ENCODE measurements at regions not wholly inside any gene's neighbourhood (a gene's known extent, or its start where the extent isn't known, plus 50 kb on each side); places are given as distances from the start of the nearest gene placed in this dataset.
"Not testable (repeated sequence)": the region's sequence is repeated elsewhere in the genome, so short reads cannot be mapped to it uniquely, and the experiment has no call there.

- DNase-seq = no peak
These were observed 549.4 kb upstream of the SALL3 start for GRCh38 chr18:78430131-78430758.

DNA sequence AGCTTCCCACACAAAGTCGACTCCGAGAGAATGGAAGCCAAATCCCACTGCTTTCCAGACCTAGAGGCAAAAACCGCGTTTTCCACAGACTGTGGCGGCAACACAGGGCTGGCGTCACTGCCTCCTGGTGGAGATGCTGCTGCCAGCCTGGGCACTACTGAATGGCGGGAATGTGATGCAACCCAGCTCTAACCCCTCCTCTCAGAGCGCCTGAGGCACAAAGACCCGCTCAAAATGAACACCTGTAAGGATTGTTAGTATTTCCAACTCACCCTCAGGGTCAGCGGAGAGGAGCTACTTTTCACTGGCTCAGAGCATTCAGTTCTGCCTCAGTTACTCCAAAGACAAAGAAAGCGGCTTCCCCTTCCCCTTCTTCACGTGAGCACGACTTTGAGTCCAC lies 548.0 kb upstream of the SALL3 start:
- no peak for DNase-seq

- no peak for DNase-seq
These were observed 546.1 kb upstream of the SALL3 start for GRCh38 chr18:78433562-78433961.

GRCh38 chr18:78436110-78436509 lies 543.5 kb upstream of the SALL3 start:
- DNase-seq = no peak

DNA sequence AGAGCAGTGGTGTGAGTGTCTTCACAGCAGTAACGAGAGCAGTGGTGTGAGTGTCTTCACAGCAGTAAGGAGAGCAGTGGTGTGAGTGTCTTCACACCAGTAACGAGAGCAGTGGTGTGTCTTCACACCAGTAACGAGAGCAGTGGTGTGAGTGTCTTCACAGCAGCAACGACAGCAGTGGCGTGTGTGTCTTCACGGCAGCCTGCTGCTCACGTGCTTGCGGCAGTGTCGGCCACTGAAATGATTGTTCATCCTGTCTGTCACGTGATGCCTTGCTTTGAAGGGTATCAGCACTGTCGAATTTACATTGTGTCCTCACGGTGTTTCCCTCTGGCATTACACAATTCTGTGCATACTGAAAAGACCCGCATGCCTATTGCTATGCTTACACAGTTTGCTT lies 541.4 kb upstream of the SALL3 start:
- DNase-seq = not testable (repeated sequence)

- no peak for DNase-seq
These were observed 533.7 kb upstream of the SALL3 start for GRCh38 chr18:78445880-78446279.

DNA sequence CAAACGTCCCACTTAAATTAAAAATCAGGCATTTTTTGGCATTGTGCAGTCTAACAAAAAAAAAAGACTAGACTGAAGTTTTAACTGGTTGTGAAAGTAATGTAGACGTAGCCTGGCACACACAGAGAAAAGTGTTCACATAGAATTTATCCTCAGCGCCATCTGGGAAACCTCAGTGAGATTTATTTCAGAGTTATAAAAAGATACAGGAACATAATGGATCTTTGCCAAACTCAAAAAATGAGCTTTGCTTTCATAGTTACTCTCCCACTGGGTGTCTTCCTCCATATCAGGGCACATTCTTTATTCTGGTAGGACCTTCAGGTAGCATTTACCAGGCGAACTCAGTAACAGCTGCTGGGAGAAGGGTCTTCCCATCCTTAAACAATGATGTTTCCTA lies 532.4 kb upstream of the SALL3 start:
- no peak for DNase-seq

DNA sequence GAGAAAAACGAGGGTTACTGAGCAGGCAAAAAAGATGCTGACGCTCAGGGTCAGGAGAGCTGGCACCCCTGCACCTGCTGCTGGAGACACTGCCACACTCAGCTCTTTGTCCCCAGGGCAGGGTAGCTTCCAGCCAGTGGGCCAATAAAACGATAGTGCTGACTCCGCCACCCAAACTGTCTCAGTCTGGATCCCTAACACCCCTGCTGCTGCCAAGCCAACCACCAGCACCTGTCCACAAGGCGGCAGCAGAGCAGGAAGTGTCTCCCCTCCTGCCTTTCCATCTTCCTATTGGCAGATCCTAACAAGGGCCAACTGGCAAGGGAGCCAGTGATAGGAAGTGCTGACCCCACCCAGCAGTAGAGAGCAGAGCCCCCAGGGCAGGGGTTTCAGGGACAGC lies 531.5 kb upstream of the SALL3 start:
- no peak for DNase-seq

- no peak for DNase-seq
These were observed 531.0 kb upstream of the SALL3 start for GRCh38 chr18:78448591-78448990.

- no peak for DNase-seq
These were observed 525.4 kb upstream of the SALL3 start for GRCh38 chr18:78454221-78454620.

GRCh38 chr18:78455386-78455785 lies 524.2 kb upstream of the SALL3 start:
- DNase-seq = no peak

- DNase-seq = no peak
These were observed 522.6 kb upstream of the SALL3 start for GRCh38 chr18:78457011-78457410.

DNA sequence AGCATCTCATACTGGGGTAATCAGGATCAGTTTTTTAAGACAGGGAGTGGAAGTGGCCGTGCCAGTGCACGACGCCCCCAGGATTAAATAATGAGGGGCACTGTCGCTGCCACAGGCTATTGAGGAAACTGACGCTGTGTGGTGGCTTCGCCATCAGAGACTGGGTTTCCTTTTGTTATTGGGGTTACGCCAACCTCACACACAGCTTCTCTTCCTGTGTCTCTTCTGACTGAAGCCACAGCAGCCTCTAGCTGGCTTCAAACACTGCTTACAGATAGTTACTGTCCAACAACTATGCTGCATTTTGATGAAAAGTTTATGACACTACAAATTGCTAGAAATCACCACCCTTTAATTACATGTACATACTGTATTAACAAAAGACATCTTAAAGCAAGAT lies 521.9 kb upstream of the SALL3 start:
- no peak for DNase-seq

GRCh38 chr18:78458356-78458755 lies 521.3 kb upstream of the SALL3 start:
- DNase-seq = no peak

DNA sequence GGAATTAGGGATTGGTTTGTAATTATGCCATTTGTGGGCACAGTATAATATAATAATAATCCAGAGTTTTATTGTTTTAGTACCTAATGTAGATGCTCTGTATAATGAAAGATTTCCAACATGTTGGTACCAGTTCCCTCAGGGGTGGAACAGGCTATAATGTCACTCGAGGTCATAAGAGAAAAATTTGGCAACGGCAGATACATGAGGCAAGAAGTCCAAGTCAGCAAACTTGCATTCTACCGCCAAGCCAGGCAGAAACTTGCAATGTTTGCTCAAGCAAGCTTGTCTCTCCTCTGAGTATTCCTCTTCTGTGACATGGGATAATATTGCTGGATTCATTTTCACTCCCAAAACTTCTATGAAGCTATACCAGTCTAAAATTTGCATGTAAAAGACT lies 520.0 kb upstream of the SALL3 start:
- no peak for DNase-seq

DNA sequence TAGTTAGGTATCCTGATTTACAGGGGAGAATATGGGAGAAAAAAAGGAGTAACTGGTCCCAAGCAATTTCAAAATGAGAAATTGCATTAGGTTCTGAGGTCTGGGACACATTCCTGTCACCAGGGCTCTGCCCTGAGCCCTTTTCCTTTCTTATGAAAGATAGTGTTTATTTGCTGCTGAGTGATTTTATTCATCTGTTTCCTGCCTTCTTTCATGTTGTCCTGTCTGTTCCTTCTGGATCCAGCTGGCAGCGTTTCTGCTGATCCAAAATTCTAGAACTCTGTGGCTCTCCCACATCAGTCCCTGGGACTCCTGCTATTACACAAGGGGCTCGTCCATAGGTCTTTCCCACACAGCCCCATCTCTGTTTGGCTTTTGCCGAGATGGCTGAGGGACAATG lies 519.1 kb upstream of the SALL3 start:
- DNase-seq = no peak

DNA sequence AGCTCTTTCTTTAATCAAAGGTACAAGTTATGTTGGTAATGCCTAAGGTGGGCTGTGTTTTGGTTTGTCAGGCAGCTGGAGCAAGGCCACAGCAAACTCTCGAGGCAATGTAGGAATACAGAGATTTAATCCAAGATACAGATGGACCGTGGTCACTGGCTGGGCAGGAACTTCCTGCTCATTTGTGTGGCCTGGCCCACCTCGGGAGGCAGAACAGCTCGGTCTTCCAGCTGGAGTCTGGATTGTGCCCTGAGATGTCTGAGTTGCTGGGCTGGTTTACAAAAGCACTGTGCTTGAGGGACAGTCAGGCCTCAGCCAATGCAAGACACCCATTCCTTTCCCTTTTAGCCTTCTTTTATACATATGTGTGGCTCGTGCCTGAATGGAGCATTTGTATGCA lies 506.1 kb upstream of the SALL3 start:
- no peak for DNase-seq

- DNase-seq = no peak
These were observed 501.8 kb upstream of the SALL3 start for GRCh38 chr18:78477840-78478239.

DNA sequence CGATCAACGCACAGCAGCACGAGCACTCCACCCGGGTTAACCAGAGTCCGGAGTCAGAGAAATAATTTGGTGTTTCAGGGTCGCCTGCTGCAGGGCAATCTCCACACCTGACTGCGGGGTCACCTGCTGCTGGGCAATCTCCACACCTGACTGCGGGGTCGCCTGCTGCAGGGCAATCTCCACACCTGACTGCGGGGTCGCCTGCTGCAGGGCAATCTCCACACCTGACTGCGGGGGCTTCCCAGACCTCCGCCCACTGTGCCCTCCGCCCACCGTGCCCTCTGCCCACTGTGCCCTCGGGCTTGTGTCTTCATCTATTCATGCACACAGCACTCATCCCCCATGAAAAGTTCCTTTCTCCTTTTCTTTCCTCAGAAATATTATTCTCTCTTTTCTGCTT lies 500.2 kb upstream of the SALL3 start:
- DNase-seq = no peak

DNA sequence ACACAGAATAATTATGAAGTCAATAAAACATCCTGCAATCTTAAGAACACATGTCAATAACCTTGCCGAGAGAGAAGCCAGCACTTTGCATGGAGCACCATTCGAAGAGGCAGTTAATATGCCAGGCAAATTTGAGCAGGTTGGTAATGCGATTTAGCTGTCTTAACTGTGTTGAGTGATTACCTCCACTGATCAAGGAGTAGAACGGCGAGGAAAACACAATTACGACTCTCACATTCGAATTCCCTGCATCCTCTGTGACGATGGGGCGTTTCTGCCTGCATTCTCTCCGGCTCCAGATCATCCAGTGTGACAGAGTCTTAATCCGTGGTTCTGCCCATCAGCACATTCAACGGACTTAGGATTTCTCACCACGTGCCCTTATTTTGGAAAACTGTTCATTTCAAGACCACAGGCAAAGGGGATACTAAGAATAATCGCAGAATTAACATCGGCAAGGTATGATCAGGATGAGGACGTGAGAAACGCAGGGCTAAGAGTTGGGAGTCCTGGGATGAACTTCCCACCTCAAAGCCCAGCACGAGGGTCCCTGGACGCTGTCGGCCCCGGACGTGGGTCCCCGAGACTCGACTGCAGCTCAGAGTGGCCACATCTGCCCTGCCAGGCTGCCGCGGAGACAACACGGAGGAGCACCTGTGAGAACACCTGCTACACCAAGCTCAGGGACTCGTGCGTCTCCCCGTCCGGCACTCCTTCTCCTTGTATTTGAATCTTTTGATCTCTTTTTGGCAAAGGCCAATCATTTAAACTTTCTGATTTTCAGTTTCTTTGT lies 499.2 kb upstream of the SALL3 start:
- no peak for DNase-seq

- DNase-seq = no peak
These were observed 497.2 kb upstream of the SALL3 start for GRCh38 chr18:78482378-78482777.

DNA sequence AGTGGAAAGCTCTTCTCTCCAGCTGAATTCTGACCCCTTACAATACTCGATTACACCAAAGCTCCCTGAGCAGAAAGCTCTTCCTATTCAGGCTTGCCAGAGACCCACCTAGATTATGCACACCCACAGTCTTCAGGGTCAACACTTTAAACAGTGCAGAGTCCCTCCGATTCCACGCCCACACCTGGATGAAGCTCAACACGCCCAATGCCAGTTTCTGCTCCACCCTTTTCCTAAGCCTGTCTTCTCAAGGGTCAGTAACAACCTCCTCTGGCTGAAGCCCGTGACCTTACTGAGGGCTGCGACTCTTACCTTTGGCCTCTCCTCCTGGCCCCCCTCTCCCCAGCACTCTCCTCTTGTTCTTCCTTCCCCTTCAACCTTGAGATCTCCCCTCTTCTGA lies 492.0 kb upstream of the SALL3 start:
- DNase-seq = no peak

- no peak for DNase-seq
These were observed 487.4 kb upstream of the SALL3 start for GRCh38 chr18:78492064-78492812.

GRCh38 chr18:78492813-78493371 lies 486.7 kb upstream of the SALL3 start:
- DNase-seq = no peak
